HepG2 (cell line): ENCODE measurements at regions not wholly inside any gene's neighbourhood (a gene's known extent, or its start where the extent isn't known, plus 50 kb on each side); places are given as distances from the start of the nearest gene placed in this dataset.

Source experiments
- ATAC-seq: fragments of 200-7000 bp; cut with Tn5 transposase; 3 replicates; pipeline ENCODE4 v1.9.1; 2020; ENCODE audit warnings: mild to moderate bottlenecking, moderate library complexity
- BruUV-seq: library from RNA; stranded (reverse); fragments of 400-500 nt; replicated peaks from 2 replicates; lab custom pipeline; 2021; lab: Mats Ljungman, UMichigan
- CTCF ChIA-PET: fragments of 300-600 bp; formaldehyde crosslinking; extraction: SDS; loops from one replicate; lab custom pipeline; 2021; ENCODE audit warnings: low total read pairs, inconsistent platforms, low intra/inter-chr PET ratio; lab: Yijun Ruan, JAX
- POLR2A ChIA-PET: fragments of 350-600 bp; sonication (Branson Sonifier 250); formaldehyde crosslinking; loops from one replicate; lab custom pipeline; 2020; ENCODE audit warnings: antibody characterized with exemption, inconsistent platforms; lab: Yijun Ruan, JAX
- DNase-seq: peaks from one replicate; pipeline ENCODE4 v3.0.0-alpha.2; 2015; ENCODE audit warnings: low spot score
- FAIRE-seq: peaks from 3 replicates; lab custom pipeline; 2011; peaks lifted over from hg19 to GRCh38; lab: Jason Lieb, UNC
- H2AFZ ChIP-seq: one replicate; pipeline ENCODE4 v1.6.1; 2011; ENCODE audit warnings: low read length, inconsistent platforms
- H3K27ac ChIP-seq: fragments of 300-600 bp; 3 replicates; pipeline ENCODE4 v1.8.0; 2011; ENCODE audit warnings: mixed run types, mild to moderate bottlenecking, mixed read lengths, low read length, inconsistent platforms; ENCODE audit not compliant: insufficient read depth; ENCODE audit errors: extremely low read length
- H3K27me3 ChIP-seq, 2 experiments: fragments of 200-600 bp in 1 of 2; 2 replicates in 1 of 2; 3 replicates in 1 of 2; pipeline versions ENCODE4 v1.6.0 to v1.8.0; 2011; ENCODE audit warnings: low read length in 2 of 2, mild to moderate bottlenecking in 2 of 2, moderate library complexity in 2 of 2, inconsistent platforms in 1 of 2; ENCODE audit not compliant: insufficient read depth in 2 of 2, control insufficient read depth in 1 of 2
- H3K36me3 ChIP-seq, 2 experiments: fragments of 200-600 bp in 1 of 2; replicated peaks in 1 of 2; 2 replicates in 1 of 2; 3 replicates in 1 of 2; pipeline versions ENCODE4 v1.5.1 to v1.8.0; 2011; ENCODE audit warnings: low read length in 2 of 2, inconsistent platforms in 1 of 2; ENCODE audit not compliant: insufficient read depth in 2 of 2, control insufficient read depth in 1 of 2
- H3K4me1 ChIP-seq: 2 replicates; pipeline ENCODE4 v1.5.1; 2012; ENCODE audit warnings: low read length, inconsistent platforms; ENCODE audit not compliant: insufficient read depth
- H3K4me2 ChIP-seq: 2 replicates; pipeline ENCODE4 v1.6.0; 2011; ENCODE audit warnings: low read depth, low read length, inconsistent platforms
- H3K4me3 ChIP-seq, 3 experiments: fragments of 200-600 bp in 1 of 3; sonication (generic), shearing (Covaris generic) in 1 of 3; replicated peaks in 1 of 3; 2 replicates each; pipeline ENCODE4 v1.5.1; 2011 to 2016; ENCODE audit warnings: low read length in 3 of 3, inconsistent platforms in 2 of 3, low read depth in 2 of 3, mild to moderate bottlenecking in 2 of 3, control low read depth in 1 of 3, mixed read lengths in 1 of 3; ENCODE audit not compliant: insufficient read depth in 1 of 3
- H3K79me2 ChIP-seq: one replicate; pipeline ENCODE4 v1.6.1; 2011; ENCODE audit warnings: low read length, inconsistent platforms; ENCODE audit not compliant: insufficient read depth
- H3K9ac ChIP-seq: 2 replicates; pipeline ENCODE4 v1.6.0; 2011; ENCODE audit warnings: mild to moderate bottlenecking, low read depth, low read length, inconsistent platforms; ENCODE audit not compliant: insufficient read depth
- H3K9me3 ChIP-seq: 2 replicates; pipeline ENCODE4 v1.5.1; 2012; ENCODE audit warnings: mild to moderate bottlenecking, low read length
- H4K20me1 ChIP-seq: 2 replicates; pipeline ENCODE4 v1.6.0; 2011; ENCODE audit warnings: inconsistent platforms, mild to moderate bottlenecking, low read length, moderate library complexity; ENCODE audit not compliant: insufficient read depth
- ATF2 ChIP-seq: sonication (generic); formaldehyde crosslinking; IDR thresholded peaks from 2 replicates; pipeline ENCODE4 v1.4.0; 2020; ENCODE audit warnings: missing genetic modification reagents
- GZF1 ChIP-seq: sonication (generic); formaldehyde crosslinking; IDR thresholded peaks from 2 replicates; pipeline ENCODE4 v1.5.1; 2020; ENCODE audit warnings: mild to moderate bottlenecking, missing genetic modification reagents
- PRDM4 ChIP-seq: sonication (generic); formaldehyde crosslinking; IDR thresholded peaks from 2 replicates; pipeline ENCODE4 v1.9.0; 2021; ENCODE audit warnings: missing genetic modification reagents, borderline replicate concordance
- RXRA ChIP-seq: sonication (generic); formaldehyde crosslinking; IDR thresholded peaks from 2 replicates; pipeline ENCODE4 v1.5.1; 2020; ENCODE audit warnings: missing genetic modification reagents
- ZEB1 ChIP-seq: IDR thresholded peaks from 2 replicates; pipeline ENCODE4 v1.6.1; 2012; ENCODE audit warnings: mild to moderate bottlenecking, low read depth, inconsistent platforms; ENCODE audit not compliant: insufficient replicate concordance
- ZNF292 ChIP-seq: sonication (generic); formaldehyde crosslinking; IDR thresholded peaks from 2 replicates; pipeline ENCODE4 v1.8.1; 2022; ENCODE audit warnings: mild to moderate bottlenecking, low read depth, missing genetic modification reagents, borderline replicate concordance
- ZNF503 ChIP-seq: sonication (generic); formaldehyde crosslinking; IDR thresholded peaks from 2 replicates; pipeline ENCODE4 v1.4.0; 2020; ENCODE audit warnings: missing genetic modification reagents
- ZNF709 ChIP-seq: sonication (generic); formaldehyde crosslinking; IDR thresholded peaks from 2 replicates; pipeline ENCODE4 v1.5.0; 2020; ENCODE audit warnings: mild to moderate bottlenecking, missing genetic modification reagents
- ZNF776 ChIP-seq: sonication (generic); formaldehyde crosslinking; IDR thresholded peaks from 2 replicates; pipeline ENCODE4 v1.4.0; 2020; ENCODE audit warnings: mild to moderate bottlenecking, missing genetic modification reagents
- ZNF839 ChIP-seq: sonication (generic); formaldehyde crosslinking; IDR thresholded peaks from 2 replicates; pipeline ENCODE4 v1.4.0; 2020; ENCODE audit warnings: missing genetic modification reagents, mild to moderate bottlenecking, borderline replicate concordance
- WGBS: methylation state at CpG from one replicate; pipeline ENCODE4 v1.1.6; 2017; ENCODE audit warnings: low lambda C conversion rate; 5-methylcytosine and 5-hydroxymethylcytosine counted together
- in situ Hi-C: cut with HindIII; loops from 2 replicates; pipeline ENCODE4 v1.10.0; 2017; ENCODE audit warnings: low pct_unique_long_range_greater_than_20kb; ENCODE audit not compliant: extremely low pct_ligation_motif_present
- intact Hi-C: fragments of 100-400 bp; cut with micrococcal nuclease; formaldehyde crosslinking; loops from one replicate; pipeline ENCODE4 v1.10.0; 2022; ENCODE audit not compliant: unreplicated experiment
- TF ChIP-seq, protein P1 (sequence below): sonication (generic); formaldehyde crosslinking; IDR thresholded peaks from 2 replicates; pipeline ENCODE4 v1.8.1; 2023; ENCODE audit warnings: mild to moderate bottlenecking, missing genetic modification reagents

- no peaks in the 10 kb centered on the region for H3K79me2 ChIP-seq
- intact Hi-C loops (no loop called here), in situ Hi-C loops (no loop called here)
- H3K36me3 ChIP-seq, result no peaks in the 10 kb centered on the region
- CTCF ChIA-PET, result no interaction called here
- ATAC-seq (no peak), DNase-seq (no peak), FAIRE-seq (no peak)
- TF ChIP-seq PRDM4 (CRISPR knock-in tag) (no peak), ZNF503 (no peak), ZNF776 (CRISPR knock-in tag) (no peak), GZF1 (CRISPR knock-in tag) (no peak), ZNF292 (CRISPR knock-in tag) (no peak), ZNF709 (CRISPR knock-in tag) (no peak), ZNF839 (CRISPR knock-in tag) (no peak), ZEB1 (no peak), ATF2 (no peak), RXRA (no peak)
- TF ChIP-seq, protein P1, sequence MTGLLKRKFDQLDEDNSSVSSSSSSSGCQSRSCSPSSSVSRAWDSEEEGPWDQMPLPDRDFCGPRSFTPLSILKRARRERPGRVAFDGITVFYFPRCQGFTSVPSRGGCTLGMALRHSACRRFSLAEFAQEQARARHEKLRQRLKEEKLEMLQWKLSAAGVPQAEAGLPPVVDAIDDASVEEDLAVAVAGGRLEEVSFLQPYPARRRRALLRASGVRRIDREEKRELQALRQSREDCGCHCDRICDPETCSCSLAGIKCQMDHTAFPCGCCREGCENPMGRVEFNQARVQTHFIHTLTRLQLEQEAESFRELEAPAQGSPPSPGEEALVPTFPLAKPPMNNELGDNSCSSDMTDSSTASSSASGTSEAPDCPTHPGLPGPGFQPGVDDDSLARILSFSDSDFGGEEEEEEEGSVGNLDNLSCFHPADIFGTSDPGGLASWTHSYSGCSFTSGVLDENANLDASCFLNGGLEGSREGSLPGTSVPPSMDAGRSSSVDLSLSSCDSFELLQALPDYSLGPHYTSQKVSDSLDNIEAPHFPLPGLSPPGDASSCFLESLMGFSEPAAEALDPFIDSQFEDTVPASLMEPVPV (CRISPR knock-in tag), result no peak
- H3K9me3 ChIP-seq, result peaks cover 14% of the 10 kb centered on the region; the same call in 1 of the 2 replicates
- H3K4me3 ChIP-seq, result no peak overlapping the region
- POLR2A ChIA-PET, result no interaction called here
- peaks cover 4% of the 10 kb centered on the region for H3K4me1 ChIP-seq
- H3K9ac ChIP-seq, result no peak overlapping the region
- H3K27ac ChIP-seq, result no peak overlapping the region
- 32% methylated on average over 5 of the region's 5 CpGs for WGBS
- H4K20me1 ChIP-seq, result no peaks in the 10 kb centered on the region
- H2AFZ ChIP-seq, result no peak overlapping the region
- no peak overlapping the region for H3K4me2 ChIP-seq
- peaks cover 0 to 31% of the 10 kb centered on the region in 2 experiments; a peak in 4 of 5 replicates for H3K27me3 ChIP-seq
- BruUV-seq, result no TSS peak
Measured at GRCh38 chr2:88248280-88248828, 78.2 kb downstream of the THNSL2 start.
